Gastrocnemius medialis (tissue), 4 donors: ENCODE measurements at regions not wholly inside any gene's neighbourhood (a gene's known extent, or its start where the extent isn't known, plus 50 kb on each side); places are given as distances from the start of the nearest gene placed in this dataset.

Source experiments
- ATAC-seq, 2 donors: fragments of 150-250 bp; one replicate each; pipeline ENCODE4 v1.9.1; 2016
- DNase-seq, 2 donors: peaks; one replicate each; pipeline ENCODE4 v3.0.0-alpha.2; 2019
- H3K27ac ChIP-seq, 4 donors: fragments of 200-600 bp; sonication (generic); 1 replicate in 1 of 4; 2 replicates in 3 of 4; pipeline ENCODE4 v1.5.1; 2016 to 2018; ENCODE audit warnings: mild to moderate bottlenecking in 2 of 4, moderate library complexity in 1 of 4
- H3K27me3 ChIP-seq, 3 donors: fragments of 200-600 bp; sonication (generic) in 2 of 3; 1 replicate in 1 of 3; 2 replicates in 2 of 3; pipeline versions ENCODE4 v1.5.1 to v1.6.0; 2016 to 2019; ENCODE audit warnings: mild to moderate bottlenecking in 1 of 3, moderate library complexity in 1 of 3
- H3K36me3 ChIP-seq, 2 donors: fragments of 200-600 bp; sonication (generic) in 1 of 2; one replicate each; pipeline ENCODE4 v1.5.1; 2017 to 2018
- H3K4me1 ChIP-seq, 2 donors: fragments of 200-600 bp; sonication (generic) in 1 of 2; one replicate each; pipeline ENCODE4 v1.5.1; 2016 to 2017; ENCODE audit warnings: mild to moderate bottlenecking in 2 of 2
- H3K4me3 ChIP-seq, 4 donors: fragments of 200-600 bp; sonication (generic) in 3 of 4; 1 replicate in 1 of 4; 2 replicates in 3 of 4; pipeline ENCODE4 v1.5.1; 2016 to 2019; ENCODE audit warnings: mild to moderate bottlenecking in 2 of 4
- H3K9me3 ChIP-seq, 3 donors: fragments of 200-600 bp; sonication (generic) in 2 of 3; 1 replicate in 1 of 3; 2 replicates in 2 of 3; pipeline ENCODE4 v1.5.1; 2016 to 2019
- POLR2A ChIP-seq, 2 donors: fragments of 450-650 bp; IDR thresholded peaks; one replicate each; pipeline ENCODE4 v1.6.1; 2017; ENCODE audit warnings: antibody characterized with exemption in 2 of 2, mild to moderate bottlenecking in 2 of 2, moderate library complexity in 2 of 2
- in situ Hi-C, 4 donors: fragments of 200-750 bp; cut with MboI; loops; one replicate each; pipeline versions ENCODE4 v1.15.0 to v1.8.0; 2017; ENCODE audit warnings: low sequenced_read_pairs in 4 of 4
- intact Hi-C: fragments of 100-400 bp; cut with DNase I; formaldehyde crosslinking; loops from one replicate; pipeline ENCODE4 v1.15.1; 2023; ENCODE audit warnings: low total_unique reads
- TF ChIP-seq, protein P1 (sequence below), 5 experiments: fragments of 450-650 bp in 3 of 5; fragments of 200-600 bp in 2 of 5; sonication (generic) in 2 of 5; IDR thresholded peaks in 4 of 5; conservative IDR thresholded peaks in 1 of 5; 1 replicate in 4 of 5; 2 replicates in 1 of 5; pipeline ENCODE4 v1.5.1; 2016 to 2019; ENCODE audit warnings: antibody characterized with exemption in 5 of 5, mild to moderate bottlenecking in 3 of 5, moderate library complexity in 3 of 5

DNA sequence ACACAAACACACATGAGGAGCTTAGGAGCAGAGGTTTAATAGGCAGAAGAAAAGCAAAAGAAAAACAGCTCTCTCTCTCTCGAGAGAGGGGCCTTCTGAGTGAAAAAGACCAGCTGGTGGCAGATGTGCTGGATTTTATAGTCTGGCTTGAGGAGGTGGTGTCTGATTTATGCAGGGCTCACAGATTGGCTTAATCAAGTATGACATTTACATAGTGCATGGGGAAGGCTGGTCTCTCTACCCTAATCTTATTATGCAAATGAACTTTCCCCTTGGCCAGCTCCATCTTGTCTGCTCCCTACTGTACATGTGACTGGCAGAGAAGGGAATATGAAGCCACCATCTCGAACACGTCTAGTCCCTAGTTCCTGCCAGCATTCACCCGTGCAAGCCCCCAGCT is 219.5 kb upstream of the ZNF804B start:
- intact Hi-C loops (no loop called here), in situ Hi-C loops (no loop called here)
- Histone ChIP-seq H3K27ac (no peak overlapping the region), H3K27me3 (no peaks in the 10 kb centered on the region), H3K4me3 (no peak overlapping the region), H3K9me3 (no peaks in the 10 kb centered on the region), H3K36me3 (no peaks in the 10 kb centered on the region), H3K4me1 (no peaks in the 10 kb centered on the region)
- no peak for ATAC-seq
- DNase-seq = no peak
- TF ChIP-seq, protein P1, sequence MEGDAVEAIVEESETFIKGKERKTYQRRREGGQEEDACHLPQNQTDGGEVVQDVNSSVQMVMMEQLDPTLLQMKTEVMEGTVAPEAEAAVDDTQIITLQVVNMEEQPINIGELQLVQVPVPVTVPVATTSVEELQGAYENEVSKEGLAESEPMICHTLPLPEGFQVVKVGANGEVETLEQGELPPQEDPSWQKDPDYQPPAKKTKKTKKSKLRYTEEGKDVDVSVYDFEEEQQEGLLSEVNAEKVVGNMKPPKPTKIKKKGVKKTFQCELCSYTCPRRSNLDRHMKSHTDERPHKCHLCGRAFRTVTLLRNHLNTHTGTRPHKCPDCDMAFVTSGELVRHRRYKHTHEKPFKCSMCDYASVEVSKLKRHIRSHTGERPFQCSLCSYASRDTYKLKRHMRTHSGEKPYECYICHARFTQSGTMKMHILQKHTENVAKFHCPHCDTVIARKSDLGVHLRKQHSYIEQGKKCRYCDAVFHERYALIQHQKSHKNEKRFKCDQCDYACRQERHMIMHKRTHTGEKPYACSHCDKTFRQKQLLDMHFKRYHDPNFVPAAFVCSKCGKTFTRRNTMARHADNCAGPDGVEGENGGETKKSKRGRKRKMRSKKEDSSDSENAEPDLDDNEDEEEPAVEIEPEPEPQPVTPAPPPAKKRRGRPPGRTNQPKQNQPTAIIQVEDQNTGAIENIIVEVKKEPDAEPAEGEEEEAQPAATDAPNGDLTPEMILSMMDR (IDR thresholded peaks at IDR 0.05 in 4 of 5, conservative IDR thresholded peaks at IDR 0.05 in 1 of 5) = no peak
- TF ChIP-seq POLR2A (IDR thresholded peaks at IDR 0.05) = no peak

DNA sequence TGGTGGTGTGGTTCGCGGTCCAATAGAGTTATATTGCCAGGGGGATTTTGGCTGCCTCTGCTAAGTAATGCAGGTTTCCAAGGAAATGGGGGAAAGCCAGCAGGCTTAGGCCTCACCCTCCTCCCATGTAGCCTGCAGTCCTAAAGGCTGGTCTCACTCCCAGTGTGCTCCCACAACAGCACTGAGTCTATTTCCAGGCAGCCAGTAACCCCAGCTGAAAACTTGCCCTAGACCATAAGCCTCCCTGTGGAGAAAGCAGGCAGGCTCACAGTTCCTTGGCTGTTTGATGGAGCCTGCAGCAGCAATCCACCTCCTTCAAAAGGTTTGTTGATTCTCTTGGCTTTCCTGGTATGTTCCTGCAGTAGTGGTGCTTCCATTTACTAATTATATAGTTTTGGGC is 220.0 kb upstream of the ZNF804B start:
- intact Hi-C loops = no loop called here
- no peak overlapping the region for H3K4me3 ChIP-seq
- no peaks in the 10 kb centered on the region for H3K27me3 ChIP-seq
- H3K36me3 ChIP-seq = no peaks in the 10 kb centered on the region
- ATAC-seq = no peak
- no peaks in the 10 kb centered on the region for H3K4me1 ChIP-seq
- in situ Hi-C loops = no loop called here
- no peak for DNase-seq
- TF ChIP-seq, protein P1 (IDR thresholded peaks at IDR 0.05 in 4 of 5, conservative IDR thresholded peaks at IDR 0.05 in 1 of 5) = no peak
- no peak for TF ChIP-seq POLR2A (IDR thresholded peaks at IDR 0.05)
- no peaks in the 10 kb centered on the region for H3K9me3 ChIP-seq
- no peak overlapping the region for H3K27ac ChIP-seq

DNA sequence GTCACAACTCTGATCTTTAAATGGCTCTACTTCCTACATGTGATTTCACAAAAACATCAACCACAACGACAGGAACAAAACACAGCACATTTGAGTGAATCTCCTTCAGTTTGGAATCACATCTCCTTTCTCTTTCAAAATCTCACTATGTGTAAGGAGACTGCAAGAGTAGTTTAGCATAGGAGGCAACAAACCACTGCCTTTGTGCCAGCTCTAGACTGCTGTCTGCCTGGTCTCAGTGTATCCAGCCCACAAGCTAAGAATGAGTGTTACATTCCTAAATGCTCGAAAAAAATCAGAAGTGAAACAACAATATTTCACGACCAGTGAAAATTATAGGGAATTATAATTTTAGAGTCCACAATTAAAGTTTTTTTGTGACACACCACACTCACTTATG is 217.0 kb upstream of the STEAP4 start:
- no peaks in the 10 kb centered on the region for H3K4me1 ChIP-seq
- no peak overlapping the region for H3K4me3 ChIP-seq
- TF ChIP-seq, protein P1 (IDR thresholded peaks at IDR 0.05 in 4 of 5, conservative IDR thresholded peaks at IDR 0.05 in 1 of 5) = no peak
- TF ChIP-seq POLR2A (IDR thresholded peaks at IDR 0.05) = no peak
- no peaks in the 10 kb centered on the region for H3K27me3 ChIP-seq
- DNase-seq (no peak), ATAC-seq (no peak)
- in situ Hi-C loops = no loop called here
- H3K9me3 ChIP-seq = no peaks in the 10 kb centered on the region
- intact Hi-C loops = no loop called here
- no peak overlapping the region for H3K27ac ChIP-seq
- H3K36me3 ChIP-seq = no peaks in the 10 kb centered on the region

DNA sequence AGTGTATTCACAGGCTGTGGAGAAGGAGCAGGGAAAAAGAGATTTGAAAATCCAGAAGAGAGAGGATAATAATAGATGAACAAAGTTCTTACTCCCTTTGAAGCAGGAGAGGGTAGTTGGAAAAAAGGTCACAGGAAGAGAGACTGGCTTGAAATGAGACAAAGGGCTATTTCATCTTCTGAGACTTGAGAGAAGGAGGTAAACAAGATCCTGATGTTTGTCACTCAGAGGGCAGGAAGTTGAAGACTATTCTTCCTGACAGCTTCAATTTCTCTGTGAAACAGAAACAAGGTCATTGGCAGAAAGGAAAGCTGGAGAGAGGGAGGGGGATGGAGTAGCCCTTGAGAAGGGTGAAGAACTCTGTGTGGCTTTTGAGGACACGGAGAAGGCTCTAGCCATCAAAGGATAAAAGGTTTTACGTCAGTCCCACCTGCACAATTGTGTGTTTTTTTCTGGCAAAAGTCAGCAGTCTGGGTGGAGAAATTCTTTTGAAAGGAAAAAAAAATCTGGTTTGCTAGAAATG is 216.1 kb upstream of the STEAP4 start:
- H3K4me3 ChIP-seq = no peak overlapping the region
- no peaks in the 10 kb centered on the region for H3K9me3 ChIP-seq
- H3K27me3 ChIP-seq = no peaks in the 10 kb centered on the region
- intact Hi-C loops = no loop called here
- no peaks in the 10 kb centered on the region for H3K36me3 ChIP-seq
- H3K4me1 ChIP-seq = no peaks in the 10 kb centered on the region
- H3K27ac ChIP-seq = no peak overlapping the region
- DNase-seq (no peak), ATAC-seq (no peak)
- in situ Hi-C loops = no loop called here
- TF ChIP-seq POLR2A (IDR thresholded peaks at IDR 0.05) = no peak
- TF ChIP-seq, protein P1 (IDR thresholded peaks at IDR 0.05 in 4 of 5, conservative IDR thresholded peaks at IDR 0.05 in 1 of 5) = no peak

DNA sequence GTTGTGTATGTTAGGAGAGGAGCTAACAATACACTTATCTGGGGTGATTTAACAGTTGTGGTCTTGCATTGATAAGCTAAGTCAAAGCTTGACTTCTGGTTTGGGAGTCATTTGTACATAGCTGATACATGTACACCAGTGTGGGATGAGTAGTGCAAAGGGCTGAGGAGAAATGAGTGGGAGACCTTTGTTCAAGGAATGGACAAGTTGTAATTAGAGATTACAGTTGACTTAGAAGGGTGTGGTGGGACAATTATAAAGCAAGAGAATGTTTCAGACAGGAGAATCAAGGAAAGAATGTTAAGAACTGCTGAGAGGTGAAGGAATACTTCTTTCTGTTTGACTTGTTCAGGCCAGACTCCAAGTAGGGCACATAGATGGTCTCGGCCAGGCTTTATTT is 209.7 kb upstream of the STEAP4 start:
- TF ChIP-seq, protein P1 (IDR thresholded peaks at IDR 0.05 in 4 of 5, conservative IDR thresholded peaks at IDR 0.05 in 1 of 5) = no peak
- TF ChIP-seq POLR2A (IDR thresholded peaks at IDR 0.05) = no peak
- ATAC-seq = no peak
- no peaks in the 10 kb centered on the region for H3K9me3 ChIP-seq
- no peak overlapping the region for H3K27ac ChIP-seq
- no peak overlapping the region for H3K4me3 ChIP-seq
- in situ Hi-C loops = no loop called here
- DNase-seq = no peak
- H3K27me3 ChIP-seq = no peaks in the 10 kb centered on the region
- H3K36me3 ChIP-seq = no peaks in the 10 kb centered on the region
- H3K4me1 ChIP-seq = no peaks in the 10 kb centered on the region
- intact Hi-C loops = no loop called here
